GM18499 (cell line): ENCODE measurements at regions not wholly inside any gene's neighbourhood (a gene's known extent, or its start where the extent isn't known, plus 50 kb on each side); places are given as distances from the start of the nearest gene placed in this dataset.

Experiments
- ATAC-seq: cut with Tn5 transposase; IDR thresholded peaks from one replicate; pipeline ENCODE4 v1.9.1; 2021; ENCODE audit warnings: moderate number of reproducible peaks; ENCODE audit not compliant: insufficient read depth, unreplicated experiment

GRCh38 chr15:87340370-87340769 lies 916.2 kb downstream of the NTRK3 start:
- no peak for ATAC-seq

GRCh38 chr15:87326269-87326668 lies 930.3 kb downstream of the NTRK3 start:
- ATAC-seq = no peak

- no peak for ATAC-seq
Observed at GRCh38 chr15:87322870-87323269, 933.7 kb downstream of the NTRK3 start.

GRCh38 chr15:87322265-87322664 lies 934.3 kb downstream of the NTRK3 start:
- ATAC-seq = no peak

- no peak for ATAC-seq
Observed at GRCh38 chr15:87317900-87318299, 938.6 kb downstream of the NTRK3 start.

- no peak for ATAC-seq
Observed at GRCh38 chr15:87312221-87312620, 944.3 kb downstream of the NTRK3 start.

- ATAC-seq = no peak
Observed at GRCh38 chr15:87300146-87300545, 956.4 kb downstream of the NTRK3 start.

- ATAC-seq = no peak
Observed at GRCh38 chr15:87294854-87295253, 961.7 kb downstream of the NTRK3 start.

GRCh38 chr15:87293031-87293430 lies 963.5 kb downstream of the NTRK3 start:
- no peak for ATAC-seq

- no peak for ATAC-seq
Observed at GRCh38 chr15:87287156-87287555, 969.4 kb downstream of the NTRK3 start.

GRCh38 chr15:87269566-87269965 lies 987.0 kb downstream of the NTRK3 start:
- ATAC-seq = no peak

GRCh38 chr15:87268675-87269074 lies 987.9 kb downstream of the NTRK3 start:
- ATAC-seq = no peak

GRCh38 chr15:87267798-87268197 lies 988.7 kb downstream of the NTRK3 start:
- ATAC-seq = no peak

GRCh38 chr15:87263871-87264270 lies 992.7 kb downstream of the NTRK3 start:
- ATAC-seq = no peak

- ATAC-seq = no peak
Observed at GRCh38 chr15:87263296-87263695, 993.2 kb downstream of the NTRK3 start.

- ATAC-seq = no peak
Observed at GRCh38 chr15:87245592-87245991, 1010.9 kb downstream of the NTRK3 start.

- ATAC-seq = no peak
Observed at GRCh38 chr15:87243474-87243873, 1013.1 kb downstream of the NTRK3 start.

GRCh38 chr15:87239582-87240230 lies 1016.8 kb downstream of the NTRK3 start:
- ATAC-seq = no peak

- no peak for ATAC-seq
Observed at GRCh38 chr15:87238451-87239068, 1018.0 kb downstream of the NTRK3 start.

- no peak for ATAC-seq
Observed at GRCh38 chr15:87228460-87228859, 1028.1 kb downstream of the NTRK3 start.

GRCh38 chr15:87227846-87228245 lies 1028.7 kb downstream of the NTRK3 start:
- ATAC-seq = no peak

GRCh38 chr15:87225436-87225835 lies 1031.1 kb downstream of the NTRK3 start:
- no peak for ATAC-seq
